Sigmoid colon (tissue), 4 donors: ENCODE measurements at regions not wholly inside any gene's neighbourhood (a gene's known extent, or its start where the extent isn't known, plus 50 kb on each side); places are given as distances from the start of the nearest gene placed in this dataset.

Experiments used
- CTCF ChIP-seq, 4 experiments: fragments of 450-650 bp in 3 of 4; fragments of 200-600 bp in 1 of 4; IDR thresholded peaks; one replicate each; pipeline ENCODE4 v1.5.1; 2016 to 2019; ENCODE audit warnings: antibody characterized with exemption in 4 of 4, mild to moderate bottlenecking in 3 of 4, moderate library complexity in 2 of 4
- EP300 ChIP-seq, 4 donors: sonication (generic); formaldehyde crosslinking; IDR thresholded peaks; one replicate each; pipeline ENCODE4 v1.6.1; 2017; ENCODE audit warnings: antibody characterized with exemption in 4 of 4

- TF ChIP-seq CTCF (IDR thresholded peaks at IDR 0.05) (no peak), EP300 (IDR thresholded peaks at IDR 0.05) (no peak)
Measured at GRCh38 chr15:29194866-29195265, 74.8 kb downstream of the NSMCE3 start.
